ENCODE measurements at regions not wholly inside any gene's neighbourhood (a gene's known extent, or its start where the extent isn't known, plus 50 kb on each side); places are given as distances from the start of the nearest gene placed in this dataset.

DNA sequence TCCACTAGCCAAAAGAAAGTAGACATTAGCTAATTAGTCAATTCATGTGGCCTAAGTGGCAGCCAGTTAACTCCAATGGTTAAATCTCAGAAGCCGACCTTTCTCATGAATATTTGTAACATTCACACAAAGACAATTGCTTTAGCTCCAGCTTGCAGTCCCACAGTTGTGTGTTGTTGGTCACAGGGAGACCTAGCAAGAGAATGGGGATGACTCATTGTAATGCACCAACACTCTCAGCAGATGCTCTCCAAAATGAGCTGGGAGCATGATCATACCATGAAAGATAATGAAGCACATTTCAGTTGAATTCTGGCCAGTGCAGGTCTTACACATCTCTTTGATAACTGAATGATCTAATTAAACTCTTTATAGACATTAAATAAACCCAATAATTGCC is 160.4 kb downstream of the HLX start:
- Histone ChIP-seq H3K36me3 (replicated peaks in 1 of 2; ENCODE audit: control insufficient read depth in 2 of 2, insufficient read depth in 2 of 2, low read length in 2 of 2) (no peaks in the 10 kb centered on the region), H2BK12ac (ENCODE audit: low read length) (no peak overlapping the region), H3K4me1 (ENCODE audit: control insufficient read depth in 2 of 2, insufficient read depth in 1 of 2, low read depth in 1 of 2, low read length in 2 of 2) (peaks cover 0 to 2% of the 10 kb centered on the region in 2 donors), H2BK5ac (ENCODE audit: low read length) (no peak overlapping the region), H3K4ac (ENCODE audit: low read length) (no peak overlapping the region), H2AK5ac (ENCODE audit: low read depth, low read length) (no peak overlapping the region), H4K8ac (ENCODE audit: low read depth, low read length) (no peak overlapping the region), H3K18ac (ENCODE audit: low read length) (no peak overlapping the region), H3K23ac (ENCODE audit: low read depth, low read length, poor library complexity) (no peak overlapping the region), H3K4me3 (ENCODE audit: low read length in 2 of 2) (no peak overlapping the region), H3K9ac (ENCODE audit: low read depth, low read length, poor library complexity) (no peak overlapping the region), H3K27me3 (ENCODE audit: control insufficient read depth in 3 of 3, insufficient read depth in 3 of 3, low read depth in 1 of 3, low read length in 3 of 3) (no peaks in the 10 kb centered on the region), H3K9me3 (replicated peaks in 1 of 2; ENCODE audit: control insufficient read depth in 2 of 2, insufficient read depth in 1 of 2, low read depth in 1 of 2, low read length in 2 of 2) (no peaks in the 10 kb centered on the region), H2BK120ac (ENCODE audit: low read depth, low read length) (no peak overlapping the region), H3K14ac (ENCODE audit: low read length) (no peak overlapping the region), H3K27ac (replicated peaks; ENCODE audit: low read length) (no peak overlapping the region), H3K4me2 (ENCODE audit: insufficient read depth, low read length, poor library complexity, severe bottlenecking) (no peak overlapping the region), H2BK15ac (ENCODE audit: low read length) (no peak overlapping the region), H2AFZ (ENCODE audit: low read length) (no peak overlapping the region), H3K79me1 (ENCODE audit: low read depth, low read length) (no peaks in the 10 kb centered on the region), H4K91ac (ENCODE audit: low read depth, low read length, poor library complexity) (no peak overlapping the region)
- DNase-seq (ENCODE audit: low spot score) = no peak
- no CpG with 5 or more reads among the region's 1 CpG for WGBS, 2 donors (ENCODE audit: extremely low coverage in 2 of 2, insufficient read length in 2 of 2, insufficient replicate concordance in 1 of 2)

DNA sequence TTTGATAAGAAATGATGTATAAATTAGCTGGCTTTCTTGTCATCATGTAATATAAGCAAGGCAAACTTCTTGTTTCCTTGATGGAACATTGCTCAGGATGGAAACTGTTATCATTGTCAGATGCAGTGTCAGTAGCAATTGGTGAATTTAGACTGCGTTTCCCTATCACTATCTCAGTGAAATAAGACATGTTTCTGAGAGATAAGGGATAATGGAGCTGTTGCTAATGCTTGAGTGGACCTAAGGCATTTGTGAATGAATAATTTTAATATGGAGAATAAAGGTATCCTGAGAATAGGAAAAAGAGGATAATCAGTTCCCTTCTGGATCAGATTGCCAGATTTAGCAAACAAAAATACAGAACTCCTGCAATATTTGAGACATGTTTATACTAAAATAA is 160.9 kb downstream of the HLX start:
- no peak overlapping the region for H3K23ac ChIP-seq (ENCODE audit: low read depth, low read length, poor library complexity)
- no peak overlapping the region for H4K91ac ChIP-seq (ENCODE audit: low read depth, low read length, poor library complexity)
- no CpG with 5 or more reads among the region's 1 CpG for WGBS, 2 donors (ENCODE audit: extremely low coverage in 2 of 2, insufficient read length in 2 of 2, insufficient replicate concordance in 1 of 2)
- no peak overlapping the region for H4K8ac ChIP-seq (ENCODE audit: low read depth, low read length)
- H2AFZ ChIP-seq (ENCODE audit: low read length) = no peak overlapping the region
- no peak overlapping the region for H3K27ac ChIP-seq (replicated peaks; ENCODE audit: low read length)
- no peak overlapping the region for H2BK120ac ChIP-seq (ENCODE audit: low read depth, low read length)
- no peak overlapping the region for H3K4me3 ChIP-seq (ENCODE audit: low read length in 2 of 2)
- H3K4ac ChIP-seq (ENCODE audit: low read length) = no peak overlapping the region
- no peak overlapping the region for H2AK5ac ChIP-seq (ENCODE audit: low read depth, low read length)
- no peaks in the 10 kb centered on the region for H3K36me3 ChIP-seq (replicated peaks in 1 of 2; ENCODE audit: control insufficient read depth in 2 of 2, insufficient read depth in 2 of 2, low read length in 2 of 2)
- no peak overlapping the region for H3K4me2 ChIP-seq (ENCODE audit: insufficient read depth, low read length, poor library complexity, severe bottlenecking)
- no peaks in the 10 kb centered on the region for H3K9me3 ChIP-seq (replicated peaks in 1 of 2; ENCODE audit: control insufficient read depth in 2 of 2, insufficient read depth in 1 of 2, low read depth in 1 of 2, low read length in 2 of 2)
- no peak overlapping the region for H2BK15ac ChIP-seq (ENCODE audit: low read length)
- no peak overlapping the region for H3K9ac ChIP-seq (ENCODE audit: low read depth, low read length, poor library complexity)
- no peak overlapping the region for H3K14ac ChIP-seq (ENCODE audit: low read length)
- no peak for DNase-seq (ENCODE audit: low spot score)
- no peak overlapping the region for H3K18ac ChIP-seq (ENCODE audit: low read length)
- no peaks in the 10 kb centered on the region for H3K27me3 ChIP-seq (ENCODE audit: control insufficient read depth in 3 of 3, insufficient read depth in 3 of 3, low read depth in 1 of 3, low read length in 3 of 3)
- no peak overlapping the region for H2BK5ac ChIP-seq (ENCODE audit: low read length)
- no peaks in the 10 kb centered on the region for H3K79me1 ChIP-seq (ENCODE audit: low read depth, low read length)
- H3K4me1 ChIP-seq (ENCODE audit: control insufficient read depth in 2 of 2, insufficient read depth in 1 of 2, low read depth in 1 of 2, low read length in 2 of 2) = peaks cover 0 to 2% of the 10 kb centered on the region in 2 donors
- no peak overlapping the region for H2BK12ac ChIP-seq (ENCODE audit: low read length)

DNA sequence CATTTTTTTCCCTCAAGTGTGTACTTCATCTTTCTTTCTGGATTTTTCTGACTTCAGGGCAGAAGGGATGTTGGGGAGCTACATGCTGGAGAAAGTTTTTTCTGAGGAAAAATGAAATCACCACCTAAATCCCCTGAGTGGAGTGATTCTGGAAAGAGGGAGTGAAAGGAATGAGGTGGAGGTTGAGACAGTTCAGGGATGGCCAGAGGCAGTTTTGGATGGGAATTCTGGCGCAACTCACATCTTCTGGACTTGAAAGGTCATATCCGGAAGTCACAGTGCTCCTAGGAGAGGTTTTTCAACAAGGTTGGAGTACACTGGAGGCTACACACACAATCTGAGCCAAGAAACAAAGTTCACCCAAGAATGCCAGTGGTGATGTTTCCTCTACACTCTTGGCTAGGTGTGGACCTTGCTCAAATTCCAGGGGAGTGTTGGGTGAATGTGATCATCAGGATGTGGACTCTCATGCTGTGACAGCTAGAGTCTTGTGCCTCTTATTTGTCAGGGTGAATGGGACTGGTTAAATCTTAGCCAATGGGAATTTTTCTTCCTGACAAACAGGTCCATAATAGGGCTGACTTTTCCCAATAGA is 161.5 kb downstream of the HLX start:
- Histone ChIP-seq H2BK12ac (ENCODE audit: low read length) (no peak overlapping the region), H3K9me3 (replicated peaks in 1 of 2; ENCODE audit: control insufficient read depth in 2 of 2, insufficient read depth in 1 of 2, low read depth in 1 of 2, low read length in 2 of 2) (no peaks in the 10 kb centered on the region), H3K14ac (ENCODE audit: low read length) (no peak overlapping the region), H2BK120ac (ENCODE audit: low read depth, low read length) (no peak overlapping the region), H3K27me3 (ENCODE audit: control insufficient read depth in 3 of 3, insufficient read depth in 3 of 3, low read depth in 1 of 3, low read length in 3 of 3) (no peaks in the 10 kb centered on the region), H2AK5ac (ENCODE audit: low read depth, low read length) (no peak overlapping the region), H3K18ac (ENCODE audit: low read length) (no peak overlapping the region), H3K79me1 (ENCODE audit: low read depth, low read length) (no peaks in the 10 kb centered on the region), H3K4ac (ENCODE audit: low read length) (no peak overlapping the region), H3K4me2 (ENCODE audit: insufficient read depth, low read length, poor library complexity, severe bottlenecking) (no peak overlapping the region), H3K4me1 (ENCODE audit: control insufficient read depth in 2 of 2, insufficient read depth in 1 of 2, low read depth in 1 of 2, low read length in 2 of 2) (peaks cover 0 to 2% of the 10 kb centered on the region in 2 donors), H2BK5ac (ENCODE audit: low read length) (no peak overlapping the region), H3K36me3 (replicated peaks in 1 of 2; ENCODE audit: control insufficient read depth in 2 of 2, insufficient read depth in 2 of 2, low read length in 2 of 2) (no peaks in the 10 kb centered on the region), H3K23ac (ENCODE audit: low read depth, low read length, poor library complexity) (no peak overlapping the region), H3K9ac (ENCODE audit: low read depth, low read length, poor library complexity) (no peak overlapping the region), H3K27ac (replicated peaks; ENCODE audit: low read length) (no peak overlapping the region), H3K4me3 (ENCODE audit: low read length in 2 of 2) (no peak overlapping the region), H2BK15ac (ENCODE audit: low read length) (no peak overlapping the region), H4K91ac (ENCODE audit: low read depth, low read length, poor library complexity) (no peak overlapping the region), H4K8ac (ENCODE audit: low read depth, low read length) (no peak overlapping the region), H2AFZ (ENCODE audit: low read length) (no peak overlapping the region)
- DNase-seq (ENCODE audit: low spot score) = no peak
- WGBS, 2 donors (ENCODE audit: extremely low coverage in 2 of 2, insufficient read length in 2 of 2, insufficient replicate concordance in 1 of 2) = no CpG with 5 or more reads among the region's 2 CpGs

GRCh38 chr1:221044538-221044937 is 165.3 kb downstream of the HLX start:
- Histone ChIP-seq H3K4me1 (ENCODE audit: control insufficient read depth in 2 of 2, insufficient read depth in 1 of 2, low read depth in 1 of 2, low read length in 2 of 2) (peaks cover 0 to 1% of the 10 kb centered on the region in 2 donors), H3K18ac (ENCODE audit: low read length) (no peak overlapping the region), H2BK12ac (ENCODE audit: low read length) (no peak overlapping the region), H2BK15ac (ENCODE audit: low read length) (no peak overlapping the region), H3K23ac (ENCODE audit: low read depth, low read length, poor library complexity) (no peak overlapping the region), H3K27ac (replicated peaks; ENCODE audit: low read length) (no peak overlapping the region), H3K79me1 (ENCODE audit: low read depth, low read length) (no peaks in the 10 kb centered on the region), H3K36me3 (replicated peaks in 1 of 2; ENCODE audit: control insufficient read depth in 2 of 2, insufficient read depth in 2 of 2, low read length in 2 of 2) (no peaks in the 10 kb centered on the region), H3K4ac (ENCODE audit: low read length) (no peak overlapping the region), H3K9ac (ENCODE audit: low read depth, low read length, poor library complexity) (no peak overlapping the region), H2BK120ac (ENCODE audit: low read depth, low read length) (no peak overlapping the region), H2BK5ac (ENCODE audit: low read length) (no peak overlapping the region), H3K9me3 (replicated peaks in 1 of 2; ENCODE audit: control insufficient read depth in 2 of 2, insufficient read depth in 1 of 2, low read depth in 1 of 2, low read length in 2 of 2) (no peaks in the 10 kb centered on the region), H3K4me3 (ENCODE audit: low read length in 2 of 2) (no peak overlapping the region), H3K14ac (ENCODE audit: low read length) (no peak overlapping the region), H3K27me3 (ENCODE audit: control insufficient read depth in 3 of 3, insufficient read depth in 3 of 3, low read depth in 1 of 3, low read length in 3 of 3) (no peaks in the 10 kb centered on the region), H4K8ac (ENCODE audit: low read depth, low read length) (no peak overlapping the region), H3K4me2 (ENCODE audit: insufficient read depth, low read length, poor library complexity, severe bottlenecking) (no peak overlapping the region), H2AK5ac (ENCODE audit: low read depth, low read length) (no peak overlapping the region), H4K91ac (ENCODE audit: low read depth, low read length, poor library complexity) (no peak overlapping the region), H2AFZ (ENCODE audit: low read length) (no peak overlapping the region)
- DNase-seq (ENCODE audit: low spot score) = no peak

Measured in neuronal stem cell (in vitro differentiated cells).